ENCODE measurements at regions not wholly inside any gene's neighbourhood (a gene's known extent, or its start where the extent isn't known, plus 50 kb on each side); places are given as distances from the start of the nearest gene placed in this dataset.

GRCh38 chrY:7806592-7807515 is 895.3 kb upstream of the AMELY start:
- no peaks in the 10 kb centered on the region for H3K9me3 ChIP-seq (ENCODE audit: control insufficient read depth in 1 of 2, insufficient read depth in 1 of 2, low read length in 2 of 2)
- ChIA-PET POLR2A (no interaction called here), CTCF (no interaction called here)
- H3K4me1 ChIP-seq (ENCODE audit: insufficient read depth, low read length), result no peaks in the 10 kb centered on the region
- no peak overlapping the region for H3K27ac ChIP-seq (ENCODE audit: low read depth in 1 of 2, low read length in 2 of 2)
- DNase-seq (peak in 1 of 14 experiments; percentile 5), ATAC-seq (ENCODE audit: poor library complexity) (no peak)
- intact Hi-C loops (cut with DNase I, micrococcal nuclease), result no loop called here
- no peak for TF ChIP-seq CTCF (IDR thresholded peaks at IDR 0.05)
- H3K4me3 Mint-ChIP-seq, result no peak overlapping the region
- no peak overlapping the region for H3K27ac Mint-ChIP-seq
- H3K27me3 ChIP-seq (ENCODE audit: control insufficient read depth in 1 of 2, insufficient read depth in 2 of 2, low read length in 2 of 2), result no peaks in the 10 kb centered on the region
- no peak overlapping the region for H3K4me3 ChIP-seq (ENCODE audit: low read length)
- H3K4me1 Mint-ChIP-seq (ENCODE audit: low read depth), result no peaks in the 10 kb centered on the region
- no peaks in the 10 kb centered on the region for H3K9me3 Mint-ChIP-seq
- H3K27me3 Mint-ChIP-seq, result no peaks in the 10 kb centered on the region
- no peaks in the 10 kb centered on the region for H3K36me3 ChIP-seq (ENCODE audit: insufficient read depth, low read length)
- H3K36me3 Mint-ChIP-seq (ENCODE audit: low read depth), result no peaks in the 10 kb centered on the region

GRCh38 chrY:7805624-7806023 is 894.1 kb upstream of the AMELY start:
- CTCF ChIA-PET, result no interaction called here
- Mint-ChIP-seq H3K27me3 (no peaks in the 10 kb centered on the region), H3K27ac (no peak overlapping the region)

DNA sequence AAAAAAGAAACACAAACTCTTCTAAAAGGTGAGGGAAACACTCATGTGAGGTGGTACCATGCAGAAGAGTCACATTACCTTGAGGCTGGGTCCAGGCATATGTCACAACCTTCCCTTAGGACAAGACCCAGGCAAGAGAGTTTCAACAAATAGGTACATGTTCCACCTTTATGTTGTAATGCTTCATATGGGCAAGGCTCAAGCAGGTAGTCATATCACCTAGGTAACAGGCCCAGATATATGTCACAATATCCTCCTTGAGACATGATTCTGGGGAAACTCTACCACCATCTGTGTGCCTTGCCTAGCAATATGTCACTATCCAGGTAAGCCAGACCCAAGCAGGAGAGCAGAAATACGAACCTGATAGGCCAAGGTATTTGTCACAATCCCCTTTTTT is 892.2 kb upstream of the AMELY start:
- TF ChIP-seq CTCF (IDR thresholded peaks at IDR 0.05), result no peak
- no peaks in the 10 kb centered on the region for H3K9me3 Mint-ChIP-seq
- Histone ChIP-seq H3K27ac (ENCODE audit: low read depth in 1 of 2, low read length in 2 of 2) (no peak overlapping the region), H3K4me1 (ENCODE audit: insufficient read depth, low read length) (no peaks in the 10 kb centered on the region), H3K27me3 (ENCODE audit: control insufficient read depth in 1 of 2, insufficient read depth in 2 of 2, low read length in 2 of 2) (no peaks in the 10 kb centered on the region), H3K36me3 (ENCODE audit: insufficient read depth, low read length) (no peaks in the 10 kb centered on the region), H3K4me3 (ENCODE audit: low read length) (no peak overlapping the region), H3K9me3 (ENCODE audit: control insufficient read depth in 1 of 2, insufficient read depth in 1 of 2, low read length in 2 of 2) (no peaks in the 10 kb centered on the region)
- no peak overlapping the region for H3K27ac Mint-ChIP-seq
- H3K4me3 Mint-ChIP-seq, result no peak overlapping the region
- no peaks in the 10 kb centered on the region for H3K27me3 Mint-ChIP-seq
- DNase-seq, result no peak
- intact Hi-C loops (cut with DNase I, micrococcal nuclease), result no loop called here
- CTCF ChIA-PET, result no interaction called here
- no peaks in the 10 kb centered on the region for H3K4me1 Mint-ChIP-seq (ENCODE audit: low read depth)
- no peak for ATAC-seq (ENCODE audit: poor library complexity)
- no peaks in the 10 kb centered on the region for H3K36me3 Mint-ChIP-seq (ENCODE audit: low read depth)
- POLR2A ChIA-PET, result no interaction called here

More at GRCh38 chrY:7805624-7806023, 894.1 kb upstream of the AMELY start:
- ATAC-seq (ENCODE audit: poor library complexity) (no peak), DNase-seq (no peak)
- H3K36me3 ChIP-seq (ENCODE audit: insufficient read depth, low read length), result no peaks in the 10 kb centered on the region
- H3K27ac ChIP-seq (ENCODE audit: low read depth in 1 of 2, low read length in 2 of 2), result no peak overlapping the region
- Mint-ChIP-seq H3K36me3 (ENCODE audit: low read depth) (no peaks in the 10 kb centered on the region), H3K9me3 (no peaks in the 10 kb centered on the region), H3K4me1 (ENCODE audit: low read depth) (no peaks in the 10 kb centered on the region), H3K4me3 (no peak overlapping the region)
- H3K4me3 ChIP-seq (ENCODE audit: low read length), result no peak overlapping the region
- POLR2A ChIA-PET, result no interaction called here
- no peaks in the 10 kb centered on the region for H3K9me3 ChIP-seq (ENCODE audit: control insufficient read depth in 1 of 2, insufficient read depth in 1 of 2, low read length in 2 of 2)
- intact Hi-C loops (cut with DNase I, micrococcal nuclease), result no loop called here
- H3K27me3 ChIP-seq (ENCODE audit: control insufficient read depth in 1 of 2, insufficient read depth in 2 of 2, low read length in 2 of 2), result no peaks in the 10 kb centered on the region
- no peaks in the 10 kb centered on the region for H3K4me1 ChIP-seq (ENCODE audit: insufficient read depth, low read length)
- TF ChIP-seq CTCF (IDR thresholded peaks at IDR 0.05), result no peak

All from CD4-positive, alpha-beta T cell (primary cell).